ENCODE measurements at regions not wholly inside any gene's neighbourhood (a gene's known extent, or its start where the extent isn't known, plus 50 kb on each side); places are given as distances from the start of the nearest gene placed in this dataset.

- intact Hi-C loops (cut with DNase I), result no loop called here
- Histone ChIP-seq H3K36me3 (ENCODE audit: control insufficient read depth in 2 of 3, insufficient read depth in 3 of 3, low read length in 3 of 3) (no peaks in the 10 kb centered on the region), H3K27ac (ENCODE audit: low read depth in 2 of 2, low read length in 2 of 2) (no peak overlapping the region), H3K4me3 (ENCODE audit: low read length in 3 of 3) (no peak overlapping the region), H3K9me3 (ENCODE audit: control insufficient read depth in 2 of 3, insufficient read depth in 1 of 3, low read length in 3 of 3) (peaks cover 0 to 17% (median 10%) of the 10 kb centered on the region in 3 donors), H3K9ac (ENCODE audit: low read length in 3 of 3) (no peak overlapping the region), H3K27me3 (ENCODE audit: control insufficient read depth, insufficient read depth, low read length) (no peaks in the 10 kb centered on the region), H3K4me1 (ENCODE audit: control insufficient read depth in 2 of 3, insufficient read depth in 2 of 3, low read depth in 1 of 3, low read length in 3 of 3) (no peaks in the 10 kb centered on the region)
- no peak for TF ChIP-seq CTCF (IDR thresholded peaks at IDR 0.05; ENCODE audit: borderline replicate concordance, extremely low read depth, insufficient read depth)
- FAIRE-seq (no peak), DNase-seq (no peak)
Measured at GRCh38 chr16:49078571-49078970, 203.1 kb downstream of the CBLN1 start.

- Histone ChIP-seq H3K27me3 (ENCODE audit: control insufficient read depth, insufficient read depth, low read length) (no peaks in the 10 kb centered on the region), H3K4me3 (ENCODE audit: low read length in 3 of 3) (no peak overlapping the region), H3K36me3 (ENCODE audit: control insufficient read depth in 2 of 3, insufficient read depth in 3 of 3, low read length in 3 of 3) (no peaks in the 10 kb centered on the region), H3K27ac (ENCODE audit: low read depth in 2 of 2, low read length in 2 of 2) (no peak overlapping the region), H3K4me1 (ENCODE audit: control insufficient read depth in 2 of 3, insufficient read depth in 2 of 3, low read depth in 1 of 3, low read length in 3 of 3) (no peaks in the 10 kb centered on the region), H3K9ac (ENCODE audit: low read length in 3 of 3) (no peak overlapping the region), H3K9me3 (ENCODE audit: control insufficient read depth in 2 of 3, insufficient read depth in 1 of 3, low read length in 3 of 3) (peaks cover 0 to 17% (median 10%) of the 10 kb centered on the region in 3 donors)
- intact Hi-C loops (cut with DNase I), result no loop called here
- FAIRE-seq (no peak), DNase-seq (no peak)
- TF ChIP-seq CTCF (IDR thresholded peaks at IDR 0.05; ENCODE audit: borderline replicate concordance, extremely low read depth, insufficient read depth), result no peak
Measured at GRCh38 chr16:49078104-49078503, 203.5 kb downstream of the CBLN1 start.

- H3K9me3 ChIP-seq (ENCODE audit: control insufficient read depth in 2 of 3, insufficient read depth in 1 of 3, low read length in 3 of 3), result peaks cover 0 to 17% (median 10%) of the 10 kb centered on the region in 3 donors
- H3K4me3 ChIP-seq (ENCODE audit: low read length in 3 of 3), result no peak overlapping the region
- TF ChIP-seq CTCF (IDR thresholded peaks at IDR 0.05; ENCODE audit: borderline replicate concordance, extremely low read depth, insufficient read depth), result no peak
- no peak overlapping the region for H3K27ac ChIP-seq (ENCODE audit: low read depth in 2 of 2, low read length in 2 of 2)
- DNase-seq (no peak), FAIRE-seq (no peak)
- no peaks in the 10 kb centered on the region for H3K27me3 ChIP-seq (ENCODE audit: control insufficient read depth, insufficient read depth, low read length)
- no peaks in the 10 kb centered on the region for H3K4me1 ChIP-seq (ENCODE audit: control insufficient read depth in 2 of 3, insufficient read depth in 2 of 3, low read depth in 1 of 3, low read length in 3 of 3)
- H3K36me3 ChIP-seq (ENCODE audit: control insufficient read depth in 2 of 3, insufficient read depth in 3 of 3, low read length in 3 of 3), result no peaks in the 10 kb centered on the region
- no peak overlapping the region for H3K9ac ChIP-seq (ENCODE audit: low read length in 3 of 3)
- intact Hi-C loops (cut with DNase I), result no loop called here
Measured at GRCh38 chr16:49075709-49076108, 205.9 kb downstream of the CBLN1 start.

GRCh38 chr16:49068224-49068623 is 213.4 kb downstream of the CBLN1 start:
- Histone ChIP-seq H3K9ac (ENCODE audit: low read length in 3 of 3) (no peak overlapping the region), H3K4me1 (ENCODE audit: control insufficient read depth in 2 of 3, insufficient read depth in 2 of 3, low read depth in 1 of 3, low read length in 3 of 3) (no peaks in the 10 kb centered on the region), H3K4me3 (ENCODE audit: low read length in 3 of 3) (no peak overlapping the region), H3K27me3 (ENCODE audit: control insufficient read depth, insufficient read depth, low read length) (no peaks in the 10 kb centered on the region), H3K9me3 (ENCODE audit: control insufficient read depth in 2 of 3, insufficient read depth in 1 of 3, low read length in 3 of 3) (peaks cover 0 to 5% (median 0%) of the 10 kb centered on the region in 3 donors), H3K27ac (ENCODE audit: low read depth in 2 of 2, low read length in 2 of 2) (no peak overlapping the region), H3K36me3 (ENCODE audit: control insufficient read depth in 2 of 3, insufficient read depth in 3 of 3, low read length in 3 of 3) (no peaks in the 10 kb centered on the region)
- intact Hi-C loops (cut with DNase I), result no loop called here
- no peak for FAIRE-seq
- TF ChIP-seq CTCF (IDR thresholded peaks at IDR 0.05; ENCODE audit: borderline replicate concordance, extremely low read depth, insufficient read depth), result no peak
- DNase-seq, result no peak
